Ecto neural progenitor cell (in vitro differentiated cells): ENCODE measurements at regions not wholly inside any gene's neighbourhood (a gene's known extent, or its start where the extent isn't known, plus 50 kb on each side); places are given as distances from the start of the nearest gene placed in this dataset.

Experiments used
- DNase-seq: peaks from one replicate; pipeline ENCODE4 v3.0.0-alpha.2; 2018; ENCODE audit warnings: low spot score

- no peak for DNase-seq
Measured at GRCh38 chr11:127133061-127133460, 132.5 kb upstream of the KIRREL3 start.

DNA sequence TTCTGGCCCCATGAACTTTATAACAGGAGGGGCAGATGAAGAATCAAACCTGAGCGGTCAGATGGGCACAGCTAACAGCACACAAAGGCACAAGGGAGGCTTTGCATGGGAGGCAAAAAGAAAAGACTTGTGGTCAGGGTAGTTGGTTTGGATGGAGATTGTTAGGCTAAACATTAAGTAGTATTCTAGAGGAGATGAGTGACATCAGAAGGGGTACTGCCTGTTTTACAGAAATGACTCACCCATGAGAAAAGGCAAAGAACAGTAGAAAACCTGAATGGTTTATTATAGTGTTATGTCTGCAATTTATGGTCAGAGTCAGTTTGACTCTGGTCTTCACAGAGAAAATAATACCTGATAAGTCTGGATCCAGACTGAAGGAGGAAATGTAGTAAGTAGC is 129.8 kb upstream of the KIRREL3 start:
- DNase-seq, result no peak

DNA sequence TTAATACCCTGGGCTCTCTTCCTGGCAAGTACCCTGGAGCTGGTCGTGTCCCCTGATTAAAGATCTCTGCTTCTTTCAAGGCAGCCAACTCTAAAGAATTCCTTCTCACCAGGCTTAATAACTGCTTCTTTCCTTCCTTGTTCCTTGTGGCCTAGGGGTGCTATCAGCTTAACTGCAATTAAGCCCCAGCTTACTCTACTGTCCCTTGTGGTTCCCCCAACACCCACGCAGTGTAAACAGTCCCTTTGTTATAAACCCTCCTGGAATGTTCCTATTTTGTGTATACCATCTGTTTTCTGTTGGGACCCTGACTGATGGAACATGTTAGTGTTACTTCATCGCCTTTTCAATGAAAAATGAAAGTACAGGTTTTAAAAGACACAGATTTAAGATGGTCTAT is 126.4 kb upstream of the KIRREL3 start:
- no peak for DNase-seq

DNA sequence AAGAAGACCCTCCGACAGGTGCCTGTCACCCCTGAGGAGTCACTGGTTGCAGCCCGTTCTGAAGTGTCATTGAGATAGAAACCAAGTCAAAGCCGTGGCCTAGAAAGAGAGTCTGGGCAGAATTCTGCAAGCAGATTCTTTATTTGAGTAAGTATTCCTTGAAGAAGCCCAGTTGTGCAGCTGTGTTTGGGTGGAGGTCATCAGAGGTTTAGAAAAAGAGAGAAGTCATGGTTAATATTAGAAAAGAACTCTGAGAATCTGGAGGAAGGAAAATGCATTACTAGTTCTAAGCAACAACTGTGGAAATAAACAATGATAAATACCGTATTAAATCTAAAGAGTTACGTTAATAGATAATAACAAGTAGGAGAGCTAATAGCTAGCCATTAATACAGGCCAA is 118.8 kb upstream of the KIRREL3 start:
- DNase-seq, result no peak

DNA sequence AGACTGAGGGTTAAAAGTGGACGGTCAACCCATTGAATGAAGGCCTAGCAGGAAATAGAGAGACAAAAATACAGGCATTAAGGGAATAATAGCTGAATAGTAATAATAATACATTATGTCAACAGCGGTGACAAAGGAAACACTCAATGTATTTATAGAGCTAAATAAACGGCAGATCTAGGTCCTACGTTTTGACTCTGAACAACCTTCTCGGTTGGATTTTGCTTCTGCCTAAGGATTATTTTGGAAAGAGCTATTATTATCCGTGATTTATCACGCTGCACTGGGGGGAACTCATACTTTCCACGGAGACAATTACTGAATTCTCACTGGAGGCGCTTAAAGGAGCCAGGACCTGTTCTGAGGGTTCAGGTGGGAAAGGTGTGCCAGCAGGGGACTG is 118.2 kb upstream of the KIRREL3 start:
- no peak for DNase-seq

DNA sequence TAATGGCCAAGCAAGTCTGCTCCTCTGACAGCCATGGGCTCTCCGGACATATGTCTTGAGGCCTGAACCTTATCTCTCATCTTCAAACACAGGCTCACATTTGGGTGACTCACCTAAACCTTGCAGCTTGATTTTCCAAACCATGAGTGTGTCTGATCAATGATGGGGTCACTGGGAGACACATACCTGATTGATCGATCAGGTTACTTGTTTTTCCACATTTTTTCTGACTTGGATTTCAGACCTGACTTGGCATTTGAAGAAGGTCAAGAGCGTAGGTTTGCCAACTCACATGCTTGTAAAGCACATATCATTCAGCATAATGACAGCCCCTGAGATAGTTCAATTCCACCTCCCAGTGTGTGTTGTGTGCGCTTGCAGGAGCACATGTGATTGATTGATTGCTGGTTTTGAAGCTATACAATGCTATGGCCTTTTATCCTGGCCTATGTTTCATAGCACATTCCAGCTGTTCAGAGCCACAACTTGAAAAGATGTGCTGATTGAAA is 116.7 kb upstream of the KIRREL3 start:
- DNase-seq, result no peak

DNA sequence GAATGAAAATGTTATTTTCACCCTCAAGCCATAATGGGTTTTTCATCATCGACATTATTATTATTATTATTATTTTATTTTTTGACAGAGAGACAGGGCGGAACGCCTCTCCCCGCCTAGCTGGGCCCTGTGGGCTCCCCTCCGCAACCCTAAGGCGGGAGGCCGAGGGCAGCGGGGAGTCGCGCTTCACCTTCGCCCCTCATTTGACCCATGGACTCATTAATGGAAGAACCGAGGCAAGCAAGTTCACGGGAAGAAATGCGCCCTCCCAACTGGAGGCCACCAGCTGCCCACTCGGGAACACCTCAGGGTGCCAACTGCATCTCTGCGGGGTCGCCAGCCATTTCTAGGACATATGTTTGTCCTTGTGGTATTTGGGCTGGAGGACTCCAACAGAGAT is 115.3 kb upstream of the KIRREL3 start:
- no peak for DNase-seq

DNA sequence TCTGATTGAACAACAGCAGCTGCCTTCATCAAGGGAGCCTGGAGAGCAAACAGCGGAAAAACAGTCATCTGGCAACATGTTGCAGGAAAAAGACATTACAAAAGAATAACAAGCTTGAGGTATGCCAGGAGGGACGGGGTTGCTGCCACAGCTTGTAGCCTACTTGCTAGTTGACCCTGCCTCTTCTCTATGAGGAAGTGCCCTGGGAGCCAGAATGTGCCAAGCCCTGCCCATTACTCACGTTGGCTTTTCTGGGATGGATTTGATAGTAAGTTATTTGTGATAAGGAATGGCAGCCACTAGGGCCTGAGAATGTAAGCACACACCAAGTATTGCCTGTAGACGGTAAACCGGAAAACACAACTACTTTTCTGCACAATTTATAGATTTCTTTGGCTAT is 113.5 kb upstream of the KIRREL3 start:
- DNase-seq, result no peak

- DNase-seq, result peak; percentile 39
Measured at GRCh38 chr11:127110542-127110941, 110.0 kb upstream of the KIRREL3 start.

- no peak for DNase-seq
Measured at GRCh38 chr11:127109796-127110480, 109.4 kb upstream of the KIRREL3 start.

DNA sequence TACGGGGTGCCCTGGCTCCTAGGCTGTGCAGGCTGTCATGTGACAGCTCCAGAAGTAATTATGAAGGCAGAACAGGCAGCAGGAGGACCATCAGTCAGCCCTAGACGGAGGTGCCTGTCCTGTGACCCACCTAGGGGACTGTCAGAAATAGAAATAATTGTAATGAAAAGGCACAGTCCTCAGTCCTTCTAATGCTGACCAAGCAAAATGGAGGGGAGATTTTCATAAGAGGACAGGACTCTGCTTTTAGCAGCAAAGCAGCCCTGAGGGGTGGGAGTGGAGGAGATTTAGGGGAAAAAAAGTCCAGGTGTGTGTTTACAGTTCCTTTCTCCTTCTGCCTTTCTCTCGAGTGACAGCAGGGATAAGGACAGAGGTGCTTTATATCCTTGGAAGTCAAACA is 108.3 kb upstream of the KIRREL3 start:
- peak; percentile 29 for DNase-seq

DNA sequence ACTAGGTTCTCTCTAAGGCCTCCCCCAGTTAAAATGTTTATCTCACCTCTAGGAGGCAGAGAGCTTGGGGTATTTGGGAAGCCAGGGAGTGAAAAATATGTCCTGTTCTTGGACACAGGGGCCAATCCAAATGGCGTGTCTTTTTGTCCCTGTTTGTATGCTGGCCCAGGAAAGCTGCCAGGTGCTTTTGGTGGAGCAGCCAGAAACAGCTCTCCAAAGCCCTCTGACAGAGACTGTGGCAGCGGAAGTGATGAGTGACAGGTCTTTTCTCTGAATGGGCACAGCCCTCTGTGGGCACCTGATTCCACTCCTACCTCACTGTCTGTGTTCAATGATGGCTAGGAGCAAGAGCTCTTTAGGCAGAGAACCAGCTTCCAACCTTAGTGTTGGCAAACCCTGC is 106.4 kb upstream of the KIRREL3 start:
- DNase-seq, result peak; percentile 34

- peak; percentile 75 for DNase-seq
Measured at GRCh38 chr11:127105593-127106541, 105.3 kb upstream of the KIRREL3 start.

- peak; percentile 38 for DNase-seq
Measured at GRCh38 chr11:127103586-127104388, 103.2 kb upstream of the KIRREL3 start.

DNA sequence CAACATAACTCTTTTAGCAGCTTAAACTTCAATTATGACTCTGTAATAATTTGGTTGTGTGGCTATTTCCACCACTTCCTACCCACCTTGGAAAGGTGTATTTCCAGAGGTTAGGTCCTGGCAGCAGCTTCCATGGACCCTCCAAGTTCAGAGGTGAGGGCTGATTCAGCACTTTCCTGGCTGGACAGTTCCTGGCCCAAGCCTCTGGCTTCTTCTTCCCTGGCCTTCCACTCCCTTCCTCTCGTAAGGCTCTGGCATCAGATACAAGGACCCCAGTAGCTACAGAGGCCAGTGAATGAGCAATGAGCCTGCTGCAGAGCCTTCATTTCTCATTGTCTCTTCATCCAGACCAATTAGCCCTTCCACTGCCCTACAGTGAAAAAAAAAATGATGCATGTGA is 98.1 kb upstream of the KIRREL3 start:
- DNase-seq, result peak; percentile 50

DNA sequence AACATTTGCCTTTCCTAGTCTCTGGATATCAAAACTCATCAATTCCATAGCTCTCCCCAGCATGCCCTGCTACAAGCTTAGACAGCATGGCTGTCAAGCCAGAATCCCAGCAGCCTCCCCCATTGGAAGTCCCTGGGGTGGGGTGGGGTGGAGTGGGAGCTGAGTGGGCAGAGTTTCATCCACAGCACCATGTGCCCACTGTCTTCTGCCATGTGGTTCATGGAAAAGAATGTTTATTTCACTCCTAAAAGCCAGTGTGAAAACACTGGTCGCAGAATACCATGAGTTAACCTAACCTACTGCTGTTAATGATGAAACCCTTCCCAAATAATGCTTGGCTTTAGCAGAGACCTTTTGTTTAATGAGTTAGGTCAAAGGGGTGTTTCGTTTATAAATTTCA is 80.2 kb upstream of the KIRREL3 start:
- no peak for DNase-seq

GRCh38 chr11:127075758-127076157 is 75.2 kb upstream of the KIRREL3 start:
- DNase-seq, result no peak

DNA sequence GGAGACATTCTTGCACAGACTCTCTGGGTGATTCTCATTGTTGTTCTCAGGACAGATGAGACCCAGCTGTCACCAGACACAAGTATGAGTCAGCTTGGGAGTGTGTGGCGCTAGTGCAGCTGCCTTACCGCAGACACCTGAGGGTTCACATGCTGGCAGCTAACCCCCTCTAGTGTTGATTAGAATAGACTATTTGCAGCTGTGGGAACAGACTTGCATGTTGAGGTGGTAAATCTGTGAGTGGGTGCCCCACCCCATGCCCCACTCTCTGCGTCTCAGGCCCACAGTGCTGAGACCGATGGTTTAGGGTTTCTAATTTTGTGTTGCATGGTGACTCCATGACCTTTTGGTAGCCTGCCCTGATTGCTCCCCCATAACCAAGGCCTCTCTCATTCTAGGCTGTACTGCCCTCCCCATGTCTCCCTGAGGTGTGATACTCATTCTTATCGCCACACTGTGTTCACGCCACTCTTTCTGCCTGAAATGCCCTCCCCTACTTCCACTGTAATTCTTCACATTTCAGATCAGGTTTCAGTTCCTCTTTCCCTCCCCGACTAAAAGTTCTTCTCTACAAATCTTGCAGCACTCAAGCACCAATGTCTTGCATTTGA is 73.7 kb upstream of the KIRREL3 start:
- no peak for DNase-seq

GRCh38 chr11:127073621-127074020 is 73.1 kb upstream of the KIRREL3 start:
- no peak for DNase-seq

- no peak for DNase-seq
Measured at GRCh38 chr11:127071606-127072005, 71.0 kb upstream of the KIRREL3 start.

DNA sequence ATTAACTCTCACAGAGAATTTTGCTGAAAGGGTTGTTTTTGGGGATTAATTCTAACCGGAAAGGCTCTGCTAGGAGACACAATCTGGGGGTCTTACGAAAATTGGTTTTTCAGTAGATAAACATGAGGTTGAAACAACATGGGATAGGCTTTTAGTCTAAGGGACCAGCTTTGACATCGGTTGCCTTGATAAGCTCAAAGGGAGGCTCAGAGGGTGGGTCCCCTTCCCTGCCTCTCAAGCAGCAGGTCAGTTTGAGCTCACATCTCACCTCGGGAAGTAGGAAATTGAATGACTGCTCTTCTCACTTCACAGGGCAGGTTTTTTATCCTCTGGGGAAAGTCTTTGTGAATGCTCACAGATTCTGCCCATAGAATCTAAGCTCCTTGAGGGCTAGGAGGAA is 70.2 kb upstream of the KIRREL3 start:
- DNase-seq, result no peak
